MCF 10A (cell line): ENCODE measurements at regions not wholly inside any gene's neighbourhood (a gene's known extent, or its start where the extent isn't known, plus 50 kb on each side); places are given as distances from the start of the nearest gene placed in this dataset.

Source experiments
- BruUV-seq: library from RNA; stranded (reverse); fragments of 400-500 nt; replicated peaks from 2 replicates; lab custom pipeline; 2021; lab: Mats Ljungman, UMichigan
- CTCF ChIA-PET: fragments of 300-600 bp; sonication (Branson Sonifier 250); formaldehyde crosslinking; extraction: SDS; loops from one replicate; lab custom pipeline; 2021; ENCODE audit warnings: antibody characterized with exemption, inconsistent platforms; lab: Yijun Ruan, JAX
- POLR2A ChIA-PET: fragments of 300-600, 350-650 bp; sonication (Branson Sonifier 250); formaldehyde crosslinking; extraction: SDS; loops from one replicate; lab custom pipeline; 2020; ENCODE audit warnings: antibody characterized with exemption, inconsistent platforms; lab: Yijun Ruan, JAX
- DNase-seq: peaks from one replicate; pipeline ENCODE4 v3.0.0-alpha.2; 2018; ENCODE audit not compliant: unreplicated experiment
- H3K27ac Mint-ChIP-seq: one replicate; pipeline ENCODE4 v1.8.0; 2022; ENCODE audit warnings: mild to moderate bottlenecking, low read depth, mixed read lengths; ENCODE audit not compliant: unreplicated experiment
- H3K27me3 Mint-ChIP-seq: one replicate; pipeline ENCODE4 v1.8.0; 2022; ENCODE audit warnings: mixed read lengths; ENCODE audit not compliant: insufficient read depth, unreplicated experiment
- H3K36me3 Mint-ChIP-seq: one replicate; pipeline ENCODE4 v1.8.0; 2022; ENCODE audit warnings: mild to moderate bottlenecking, moderate library complexity, mixed read lengths; ENCODE audit not compliant: insufficient read depth, unreplicated experiment
- H3K4me1 Mint-ChIP-seq: one replicate; pipeline ENCODE4 v1.8.0; 2022; ENCODE audit warnings: mixed read lengths; ENCODE audit not compliant: insufficient read depth, unreplicated experiment
- H3K4me3 Mint-ChIP-seq: one replicate; pipeline ENCODE4 v1.8.0; 2022; ENCODE audit warnings: mild to moderate bottlenecking, moderate library complexity, mixed read lengths; ENCODE audit not compliant: unreplicated experiment
- H3K9me3 Mint-ChIP-seq: one replicate; pipeline ENCODE4 v1.8.0; 2022; ENCODE audit warnings: mixed read lengths; ENCODE audit not compliant: unreplicated experiment
- CTCF ChIP-seq: fragments of 200-600 bp; IDR thresholded peaks from one replicate; pipeline ENCODE4 v1.8.0; 2022; ENCODE audit warnings: antibody characterized with exemption, mild to moderate bottlenecking; ENCODE audit not compliant: unreplicated experiment
- intact Hi-C: fragments of 100-400 bp; cut with micrococcal nuclease; formaldehyde crosslinking; loops from 2 replicates; pipeline ENCODE4 v1.14.1; 2022

GRCh38 chr14:86311151-86311550 lies 781.2 kb downstream of the FLRT2 start:
- H3K36me3 Mint-ChIP-seq: no peaks in the 10 kb centered on the region
- no peak overlapping the region for H3K4me3 Mint-ChIP-seq
- no peak for DNase-seq
- ChIA-PET POLR2A (no interaction called here), CTCF (no interaction called here)
- TF ChIP-seq CTCF: no peak
- BruUV-seq: no TSS peak
- intact Hi-C loops: no loop called here
- no peaks in the 10 kb centered on the region for H3K4me1 Mint-ChIP-seq
- H3K9me3 Mint-ChIP-seq: peaks cover 18% of the 10 kb centered on the region
- no peak overlapping the region for H3K27ac Mint-ChIP-seq
- H3K27me3 Mint-ChIP-seq: no peaks in the 10 kb centered on the region

- POLR2A ChIA-PET: no interaction called here
- CTCF ChIA-PET: interaction anchor here (0.7 kb wide), 1 partner anchor 1230 kb away, joined by 3 read pairs; no protein-coding TSS in a partner anchor
- no TSS peak for BruUV-seq
Measured at GRCh38 chr14:86310611-86311010, 780.7 kb downstream of the FLRT2 start.

GRCh38 chr14:86310148-86310547 lies 780.2 kb downstream of the FLRT2 start:
- no peak for TF ChIP-seq CTCF
- CTCF ChIA-PET: interaction anchor here (0.7 kb wide), 1 partner anchor 1230 kb away, joined by 3 read pairs; no protein-coding TSS in a partner anchor
- POLR2A ChIA-PET: no interaction called here
- Mint-ChIP-seq H3K4me3 (no peak overlapping the region), H3K9me3 (peaks cover 18% of the 10 kb centered on the region), H3K27ac (no peak overlapping the region), H3K27me3 (no peaks in the 10 kb centered on the region), H3K36me3 (no peaks in the 10 kb centered on the region), H3K4me1 (no peaks in the 10 kb centered on the region)
- no TSS peak for BruUV-seq
- intact Hi-C loops: no loop called here
- DNase-seq: no peak

More at GRCh38 chr14:86310611-86311010, 780.7 kb downstream of the FLRT2 start:
- H3K27me3 Mint-ChIP-seq: no peaks in the 10 kb centered on the region
- TF ChIP-seq CTCF: no peak
- H3K9me3 Mint-ChIP-seq: peaks cover 18% of the 10 kb centered on the region
- no peak overlapping the region for H3K4me3 Mint-ChIP-seq
- no peak for DNase-seq
- no peaks in the 10 kb centered on the region for H3K4me1 Mint-ChIP-seq
- no peaks in the 10 kb centered on the region for H3K36me3 Mint-ChIP-seq
- H3K27ac Mint-ChIP-seq: no peak overlapping the region
- intact Hi-C loops: no loop called here

- peaks cover 11% of the 10 kb centered on the region for H3K9me3 Mint-ChIP-seq
- H3K4me1 Mint-ChIP-seq: no peaks in the 10 kb centered on the region
- no peak for DNase-seq
- ChIA-PET CTCF (no interaction called here), POLR2A (no interaction called here)
- TF ChIP-seq CTCF: no peak
- BruUV-seq: no TSS peak
- no peaks in the 10 kb centered on the region for H3K27me3 Mint-ChIP-seq
- intact Hi-C loops: no loop called here
- no peaks in the 10 kb centered on the region for H3K36me3 Mint-ChIP-seq
- no peak overlapping the region for H3K27ac Mint-ChIP-seq
- H3K4me3 Mint-ChIP-seq: no peak overlapping the region
Measured at GRCh38 chr14:86305058-86305457, 775.1 kb downstream of the FLRT2 start.
